IMR-90 (cell line): ENCODE measurements at regions not wholly inside any gene's neighbourhood (a gene's known extent, or its start where the extent isn't known, plus 50 kb on each side); places are given as distances from the start of the nearest gene placed in this dataset.

Experiments
- CTCF ChIP-seq: conservative IDR thresholded peaks from 2 replicates; pipeline ENCODE4 v1.5.1; 2012; ENCODE audit warnings: mild to moderate bottlenecking, low read depth, low read length, improper control_type of control experiment
- ELK1 ChIP-seq: fragments of 150-350 bp; IDR thresholded peaks from 2 replicates; pipeline ENCODE4 v1.6.1; 2016; ENCODE audit warnings: low read depth, mild to moderate bottlenecking, low read length, moderate library complexity, borderline replicate concordance
- RFX5 ChIP-seq: IDR thresholded peaks from 2 replicates; pipeline ENCODE4 v1.8.0; 2012; ENCODE audit warnings: low read depth, mild to moderate bottlenecking, low read length, moderate library complexity
- SMC3 ChIP-seq: fragments of 150-350 bp; IDR thresholded peaks from 2 replicates; pipeline ENCODE4 v1.6.1; 2016; ENCODE audit warnings: low read depth, mild to moderate bottlenecking, antibody characterized with exemption, low read length, moderate library complexity
- TF ChIP-seq, protein P1 (sequence below): fragments of 150-350 bp; IDR thresholded peaks from 2 replicates; pipeline ENCODE4 v1.6.1; 2017; ENCODE audit warnings: mild to moderate bottlenecking, antibody characterized with exemption, low read length, low read depth

- TF ChIP-seq CTCF (no peak), ELK1 (no peak), RFX5 (no peak), SMC3 (no peak)
- TF ChIP-seq, protein P1, sequence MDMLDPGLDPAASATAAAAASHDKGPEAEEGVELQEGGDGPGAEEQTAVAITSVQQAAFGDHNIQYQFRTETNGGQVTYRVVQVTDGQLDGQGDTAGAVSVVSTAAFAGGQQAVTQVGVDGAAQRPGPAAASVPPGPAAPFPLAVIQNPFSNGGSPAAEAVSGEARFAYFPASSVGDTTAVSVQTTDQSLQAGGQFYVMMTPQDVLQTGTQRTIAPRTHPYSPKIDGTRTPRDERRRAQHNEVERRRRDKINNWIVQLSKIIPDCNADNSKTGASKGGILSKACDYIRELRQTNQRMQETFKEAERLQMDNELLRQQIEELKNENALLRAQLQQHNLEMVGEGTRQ = no peak
These were observed 129.3 kb upstream of the SLC24A3 start for GRCh38 chr20:19083136-19083621.
